Nephron progenitor cell (in vitro differentiated cells): ENCODE measurements at regions not wholly inside any gene's neighbourhood (a gene's known extent, or its start where the extent isn't known, plus 50 kb on each side); places are given as distances from the start of the nearest gene placed in this dataset.
"Not testable (repeated sequence)": the region's sequence is repeated elsewhere in the genome, so short reads cannot be mapped to it uniquely, and the experiment has no call there.

Experiments
- DNase-seq: peaks from one replicate; pipeline ENCODE4 v3.0.0; 2021
- H3K27ac Mint-ChIP-seq: 2 replicates; pipeline ENCODE4 v1.8.0; 2021; ENCODE audit warnings: mild to moderate bottlenecking, moderate library complexity, mixed read lengths
- H3K27me3 Mint-ChIP-seq: 2 replicates; pipeline ENCODE4 v1.8.0; 2021; ENCODE audit warnings: mild to moderate bottlenecking, low read depth, mixed read lengths; ENCODE audit not compliant: poor library complexity
- H3K36me3 Mint-ChIP-seq: 2 replicates; pipeline ENCODE4 v1.8.0; 2021; ENCODE audit warnings: low read depth, mixed read lengths
- H3K4me1 Mint-ChIP-seq: 2 replicates; pipeline ENCODE4 v1.8.0; 2021; ENCODE audit warnings: mixed read lengths
- H3K4me3 Mint-ChIP-seq: 2 replicates; pipeline ENCODE4 v1.8.0; 2021; ENCODE audit warnings: mild to moderate bottlenecking, moderate library complexity, mixed read lengths
- H3K9me3 Mint-ChIP-seq: 2 replicates; pipeline ENCODE4 v1.8.0; 2021; ENCODE audit warnings: mild to moderate bottlenecking, moderate library complexity, mixed read lengths
- CTCF ChIP-seq: fragments of 200-600 bp; sonication (generic); IDR thresholded peaks from 2 replicates; pipeline ENCODE4 v1.5.0; 2021; ENCODE audit warnings: antibody characterized with exemption

- no peak for TF ChIP-seq CTCF
- Mint-ChIP-seq H3K27me3 (peaks cover 7% of the 10 kb centered on the region), H3K4me3 (no peak overlapping the region), H3K27ac (no peak overlapping the region), H3K4me1 (no peaks in the 10 kb centered on the region), H3K36me3 (no peaks in the 10 kb centered on the region), H3K9me3 (peaks cover 72% of the 10 kb centered on the region)
- no peak for DNase-seq
Observed at GRCh38 chr7:69070476-69070875, 527.8 kb upstream of the AUTS2 start.

DNA sequence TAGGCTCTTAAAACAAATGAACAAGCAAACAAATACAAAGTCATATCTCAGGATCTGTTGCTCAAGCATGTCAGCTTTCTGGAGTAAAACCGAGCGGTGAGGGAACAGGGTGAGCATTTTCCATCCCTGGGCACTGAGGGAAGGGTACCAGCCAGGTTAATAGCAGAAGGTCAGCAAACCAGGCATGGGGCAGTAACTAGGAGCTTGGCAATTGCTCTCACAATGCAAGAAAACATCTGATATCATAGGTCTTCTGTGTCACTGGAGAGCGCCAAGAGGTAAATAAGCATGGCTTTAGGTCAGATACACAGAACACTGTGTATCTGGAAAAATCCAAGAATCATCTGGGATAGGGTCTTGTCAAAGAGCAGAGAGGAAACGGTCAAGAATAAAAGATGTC lies 521.7 kb upstream of the AUTS2 start:
- no peaks in the 10 kb centered on the region for H3K4me1 Mint-ChIP-seq
- no peaks in the 10 kb centered on the region for H3K36me3 Mint-ChIP-seq
- no peak overlapping the region for H3K4me3 Mint-ChIP-seq
- no peak for DNase-seq
- TF ChIP-seq CTCF = no peak
- peaks cover 3% of the 10 kb centered on the region for H3K27me3 Mint-ChIP-seq
- H3K27ac Mint-ChIP-seq = no peak overlapping the region
- peaks cover 30% of the 10 kb centered on the region for H3K9me3 Mint-ChIP-seq

DNA sequence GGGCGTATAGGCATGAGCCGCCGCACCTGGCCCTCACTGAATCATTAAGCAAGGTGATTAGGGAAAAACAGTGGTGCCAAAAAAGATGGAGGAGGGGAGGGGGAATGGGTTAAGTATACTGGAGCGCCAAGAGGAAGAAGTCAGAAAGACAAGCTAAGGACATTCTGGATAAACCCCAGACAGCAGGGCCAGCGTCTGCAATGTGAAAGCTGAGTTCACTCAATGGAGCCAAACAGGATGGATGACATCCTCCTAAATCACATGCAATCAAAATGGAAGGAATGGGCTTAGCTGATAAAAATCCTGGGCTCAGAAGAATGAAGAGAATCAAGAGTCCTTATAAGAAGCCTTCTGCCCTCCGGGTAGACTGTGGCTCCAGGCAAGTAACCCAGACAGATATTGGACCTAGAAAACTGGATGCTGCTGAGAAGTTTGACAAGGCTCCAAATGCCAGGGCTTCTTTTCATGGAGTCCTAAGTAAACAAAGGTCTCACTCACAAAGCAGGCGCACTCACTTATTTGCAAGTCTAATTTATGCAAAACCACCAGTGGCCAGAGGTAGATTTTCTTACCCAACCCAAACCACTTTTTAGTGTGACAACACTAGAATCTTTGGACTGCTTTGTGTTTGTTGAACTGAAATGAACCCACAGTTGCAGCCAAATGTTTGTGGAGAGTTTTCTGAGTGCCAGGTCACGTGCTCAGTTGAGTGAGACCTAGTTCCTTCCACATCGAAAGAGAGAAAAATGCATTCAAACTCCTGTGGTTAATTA lies 519.1 kb upstream of the AUTS2 start:
- H3K4me1 Mint-ChIP-seq = no peaks in the 10 kb centered on the region
- no peaks in the 10 kb centered on the region for H3K36me3 Mint-ChIP-seq
- TF ChIP-seq CTCF = no peak
- H3K9me3 Mint-ChIP-seq = peaks cover 20% of the 10 kb centered on the region
- no peak overlapping the region for H3K27ac Mint-ChIP-seq
- no peak for DNase-seq
- H3K27me3 Mint-ChIP-seq = peaks cover 7% of the 10 kb centered on the region
- H3K4me3 Mint-ChIP-seq = no peak overlapping the region

- DNase-seq, H3K4me1 Mint-ChIP-seq, H3K36me3 Mint-ChIP-seq, H3K9me3 Mint-ChIP-seq, H3K4me3 Mint-ChIP-seq, H3K27ac Mint-ChIP-seq: not testable (repeated sequence)
- peaks cover 16% of the 10 kb centered on the region for H3K27me3 Mint-ChIP-seq
Observed at GRCh38 chr7:69087281-69087680, 511.0 kb upstream of the AUTS2 start.

DNA sequence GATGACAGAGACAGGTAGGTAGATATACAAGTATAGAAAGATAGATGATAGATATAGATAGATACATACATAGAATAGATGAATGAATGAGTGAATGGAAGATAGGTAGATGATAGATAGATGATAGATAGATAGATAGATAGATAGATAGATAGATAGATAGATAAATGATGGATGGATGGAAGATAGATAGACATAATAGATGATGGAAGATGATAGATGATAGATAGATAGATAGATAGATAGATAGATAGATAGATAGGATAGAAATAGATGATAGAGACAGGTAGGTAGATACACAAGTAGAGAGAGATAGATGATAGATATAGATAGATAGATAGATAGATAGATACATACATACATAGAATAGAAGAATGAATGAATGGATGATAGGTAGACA lies 510.1 kb upstream of the AUTS2 start:
- TF ChIP-seq CTCF = no peak
- no peak overlapping the region for H3K27ac Mint-ChIP-seq
- H3K36me3 Mint-ChIP-seq = no peaks in the 10 kb centered on the region
- H3K4me3 Mint-ChIP-seq = no peak overlapping the region
- peaks cover 11% of the 10 kb centered on the region for H3K27me3 Mint-ChIP-seq
- H3K4me1 Mint-ChIP-seq = no peaks in the 10 kb centered on the region
- H3K9me3 Mint-ChIP-seq = peaks cover 7% of the 10 kb centered on the region
- DNase-seq = no peak

DNA sequence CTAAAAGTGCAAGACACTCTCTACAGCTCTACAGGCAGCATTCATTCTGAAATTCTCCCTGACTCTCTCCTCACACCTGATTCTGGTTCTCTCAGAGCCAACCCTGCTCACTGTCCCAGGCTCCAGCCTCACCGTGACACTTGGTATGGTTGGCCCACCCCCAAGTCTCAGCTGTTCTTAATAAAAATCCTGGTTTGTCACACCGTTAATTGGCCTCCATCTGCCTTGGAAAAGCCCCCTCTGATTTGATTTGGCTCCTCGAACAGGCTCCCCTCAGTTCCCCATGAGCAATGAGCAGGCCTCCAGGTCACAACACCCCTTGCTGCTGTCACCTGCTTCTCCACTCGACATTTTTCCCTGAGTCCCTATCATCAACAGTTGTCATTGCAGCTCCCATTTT lies 507.3 kb upstream of the AUTS2 start:
- H3K27ac Mint-ChIP-seq = no peak overlapping the region
- H3K36me3 Mint-ChIP-seq = no peaks in the 10 kb centered on the region
- H3K4me1 Mint-ChIP-seq = no peaks in the 10 kb centered on the region
- no peak for TF ChIP-seq CTCF
- peaks cover 29% of the 10 kb centered on the region for H3K9me3 Mint-ChIP-seq
- DNase-seq = no peak
- H3K27me3 Mint-ChIP-seq = peaks cover 8% of the 10 kb centered on the region
- H3K4me3 Mint-ChIP-seq = no peak overlapping the region
